HG03045 (cell line): ENCODE measurements at regions not wholly inside any gene's neighbourhood (a gene's known extent, or its start where the extent isn't known, plus 50 kb on each side); places are given as distances from the start of the nearest gene placed in this dataset.

Experiments
- ATAC-seq: cut with Tn5 transposase; IDR thresholded peaks from one replicate; pipeline ENCODE4 v1.9.1; 2021; ENCODE audit warnings: mild to moderate bottlenecking, moderate library complexity; ENCODE audit not compliant: unreplicated experiment

DNA sequence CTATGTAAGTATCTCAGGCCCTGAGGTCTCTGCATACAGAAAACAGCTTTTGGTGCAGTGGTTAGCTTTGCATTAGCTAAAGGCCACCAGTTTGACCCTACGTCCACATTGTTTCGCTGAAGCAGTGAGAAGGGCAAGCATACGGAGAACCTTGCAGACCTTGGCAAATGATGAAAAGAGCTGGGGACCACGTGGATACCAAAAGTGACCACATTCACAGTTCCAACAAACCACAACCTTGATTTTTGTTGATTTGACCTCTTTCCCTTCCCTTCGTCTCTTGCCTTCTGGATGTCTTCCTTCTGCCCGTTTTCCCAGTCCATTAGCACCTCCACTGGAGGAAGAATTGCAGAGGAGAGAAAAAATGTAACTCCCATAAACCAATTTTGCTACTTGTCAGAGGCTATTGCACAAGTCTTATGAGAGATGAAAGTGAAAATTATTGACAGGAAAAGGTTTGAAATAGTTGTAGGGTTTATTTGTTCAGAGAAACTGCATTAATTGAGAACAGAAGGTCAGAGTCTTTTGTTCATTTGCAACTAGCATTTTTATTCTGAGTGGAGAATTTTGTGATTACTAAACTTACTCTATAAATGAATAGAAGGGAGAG lies 293.9 kb upstream of the HTR2A start:
- ATAC-seq = no peak

DNA sequence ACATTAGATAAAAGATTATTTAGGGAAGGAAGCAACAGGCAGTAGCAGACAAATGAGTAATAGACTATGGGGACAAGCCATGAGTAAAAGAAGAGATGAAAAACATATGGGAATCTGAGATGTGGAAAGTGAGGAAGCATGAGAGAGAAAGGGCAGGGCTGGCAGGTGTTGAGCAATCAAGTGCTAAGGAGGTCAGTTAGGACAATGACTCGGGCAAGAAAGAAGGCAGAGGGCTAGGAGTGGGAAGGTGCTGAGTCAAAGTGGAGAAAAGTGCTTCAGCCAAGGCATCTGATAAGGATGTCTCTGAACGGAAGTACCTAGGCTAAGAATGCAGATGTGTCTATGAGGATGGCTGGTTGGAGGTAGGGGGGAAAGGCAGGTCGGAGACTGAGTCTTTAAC lies 291.9 kb upstream of the HTR2A start:
- no peak for ATAC-seq

- no peak for ATAC-seq
Measured at GRCh38 chr13:47186471-47186870, 289.6 kb upstream of the HTR2A start.

DNA sequence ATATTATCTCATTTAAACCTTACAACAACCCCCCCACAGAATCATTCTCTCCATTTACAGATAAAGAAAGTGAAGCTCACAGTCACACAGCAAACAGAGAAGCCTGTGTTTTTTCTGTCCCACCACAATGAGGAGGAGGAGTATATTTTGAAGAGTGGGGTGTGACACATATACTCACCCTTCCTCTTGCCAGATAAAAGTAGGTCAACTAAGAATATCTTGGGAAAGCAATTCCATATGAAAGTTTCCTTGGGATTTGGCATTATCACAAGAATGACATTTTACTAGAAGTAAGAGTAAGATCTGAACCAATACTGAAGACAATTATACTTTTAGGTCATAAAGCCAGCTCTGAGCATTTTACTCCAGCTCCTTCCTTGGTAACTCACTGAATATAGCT lies 287.5 kb upstream of the HTR2A start:
- ATAC-seq = no peak

DNA sequence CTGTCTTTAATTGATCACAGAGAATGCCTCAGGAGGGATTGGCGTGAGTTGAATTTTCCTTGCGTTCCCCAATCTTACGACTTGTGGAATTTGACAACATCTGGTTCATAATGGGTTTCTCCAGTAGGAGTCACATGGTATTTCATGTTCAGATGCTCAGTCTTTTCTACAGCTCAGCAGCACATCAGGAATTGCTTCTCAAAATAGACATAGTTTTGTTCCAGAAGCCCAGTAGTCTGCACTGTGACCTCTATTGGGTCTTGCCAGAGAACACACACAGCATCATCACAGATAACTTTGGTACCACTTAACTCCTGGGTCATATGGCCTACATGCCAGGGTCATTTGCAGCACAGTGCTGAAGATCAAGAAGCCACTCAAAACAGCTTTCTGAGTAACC lies 282.5 kb upstream of the HTR2A start:
- no peak for ATAC-seq

DNA sequence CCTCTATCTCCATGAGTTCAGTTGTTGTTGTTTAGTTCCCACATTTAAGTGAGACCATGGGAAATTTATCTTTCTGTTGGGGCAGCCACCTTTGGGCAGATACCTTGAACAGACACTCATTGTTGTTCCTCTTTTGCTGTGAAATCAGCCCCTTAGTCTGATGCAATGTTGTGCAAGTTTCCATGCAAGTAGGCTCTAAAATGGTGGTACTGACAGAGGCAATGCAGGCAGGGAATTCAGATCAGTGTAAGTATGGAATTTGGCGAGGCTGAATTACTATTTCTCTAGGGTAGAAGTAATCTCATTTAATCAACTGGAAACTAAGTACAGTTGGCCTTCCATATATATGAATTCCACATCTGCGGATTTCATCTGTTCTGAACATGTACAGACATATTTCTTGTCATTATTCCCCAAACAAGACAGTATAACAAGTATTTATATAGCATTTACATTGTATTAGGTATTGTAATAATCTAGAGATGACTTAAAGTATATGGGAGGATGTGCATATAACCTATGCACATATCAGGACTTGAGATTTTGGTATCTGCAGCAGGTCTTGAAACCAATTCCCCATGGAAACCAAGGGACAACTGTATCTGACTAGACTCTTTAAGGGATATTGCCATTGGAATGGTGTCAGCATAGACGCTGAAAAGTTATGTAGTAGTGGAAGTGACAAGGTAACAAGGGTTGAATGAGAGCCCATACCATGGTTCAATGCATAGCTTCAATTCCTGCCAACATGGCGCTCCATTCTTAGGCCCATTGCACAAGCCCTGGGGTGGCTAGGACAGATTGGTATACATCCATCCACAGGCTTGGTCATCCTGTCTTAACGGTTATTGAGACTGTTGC lies 281.5 kb upstream of the HTR2A start:
- ATAC-seq = no peak

DNA sequence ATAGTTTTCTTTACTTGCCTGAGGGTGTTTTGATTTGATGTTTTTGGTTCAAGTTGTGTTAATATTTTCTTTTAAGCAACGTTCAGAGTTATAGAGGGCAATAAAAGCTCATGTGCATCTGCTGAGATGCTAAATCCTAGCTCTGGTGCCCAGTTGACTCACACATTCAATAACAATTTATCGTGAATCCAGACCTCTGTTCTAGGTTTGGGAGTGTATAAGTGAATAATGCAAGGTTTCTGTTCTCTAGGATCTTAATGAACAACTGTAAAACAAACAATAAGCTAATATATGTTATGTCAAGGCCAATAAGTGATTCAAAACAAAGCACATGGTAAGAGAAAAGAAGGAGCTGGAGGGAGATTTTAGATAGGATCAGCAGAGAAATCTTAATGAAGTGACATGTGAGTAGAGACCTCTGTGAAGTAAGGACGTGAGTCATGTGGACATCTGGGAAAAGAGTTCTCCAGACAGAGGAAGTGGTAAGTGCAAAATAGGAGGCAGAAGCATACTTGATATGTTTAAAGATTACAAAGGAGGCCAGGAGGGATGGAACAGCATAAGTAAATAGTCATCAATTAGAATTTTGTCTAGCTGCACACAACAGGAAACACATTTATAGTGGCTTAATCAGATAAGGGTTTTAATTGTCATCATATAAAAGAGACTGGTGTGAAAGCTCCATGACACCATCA lies 278.5 kb upstream of the HTR2A start:
- no peak for ATAC-seq

DNA sequence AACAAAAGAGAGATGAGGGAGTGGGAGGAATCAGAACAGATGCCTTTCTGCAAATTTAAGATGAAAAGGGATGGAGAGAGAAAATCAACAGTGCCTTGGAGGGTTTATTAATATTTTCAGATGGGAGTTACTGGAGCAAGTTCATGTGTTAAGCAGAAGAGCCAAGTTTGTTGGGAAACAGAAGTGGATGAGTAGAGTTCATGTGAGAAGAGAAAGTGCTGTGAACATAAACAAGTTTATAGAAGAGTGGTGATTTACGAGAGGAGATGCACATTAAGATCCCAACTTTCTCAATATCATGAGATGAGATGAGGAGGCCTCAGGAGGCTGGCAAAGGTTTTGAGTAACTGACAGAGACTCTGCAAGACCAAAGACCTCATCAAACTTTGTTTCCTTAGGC lies 274.1 kb upstream of the HTR2A start:
- ATAC-seq = no peak

- ATAC-seq = no peak
Measured at GRCh38 chr13:47168618-47169017, 271.8 kb upstream of the HTR2A start.

DNA sequence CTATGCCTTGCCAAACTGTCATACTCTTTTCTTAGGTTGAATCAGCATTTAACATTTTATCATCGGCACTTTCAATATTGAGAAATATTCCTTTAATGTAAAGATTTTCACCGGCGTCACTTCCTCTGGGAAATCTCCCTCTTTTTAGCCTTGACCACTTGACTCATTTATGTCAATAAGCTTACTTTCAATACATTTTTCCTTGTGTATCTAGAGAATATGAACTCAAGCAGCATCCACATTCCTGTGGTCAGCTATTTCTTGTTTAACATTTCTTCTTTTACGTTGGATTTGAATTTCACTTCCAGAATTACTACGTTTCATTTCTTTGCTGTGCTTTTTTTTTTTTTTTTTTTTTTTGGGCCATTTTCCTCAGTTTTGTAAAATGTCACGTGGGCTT lies 271.2 kb upstream of the HTR2A start:
- ATAC-seq = no peak

- ATAC-seq = no peak
Measured at GRCh38 chr13:47166336-47166735, 269.5 kb upstream of the HTR2A start.

DNA sequence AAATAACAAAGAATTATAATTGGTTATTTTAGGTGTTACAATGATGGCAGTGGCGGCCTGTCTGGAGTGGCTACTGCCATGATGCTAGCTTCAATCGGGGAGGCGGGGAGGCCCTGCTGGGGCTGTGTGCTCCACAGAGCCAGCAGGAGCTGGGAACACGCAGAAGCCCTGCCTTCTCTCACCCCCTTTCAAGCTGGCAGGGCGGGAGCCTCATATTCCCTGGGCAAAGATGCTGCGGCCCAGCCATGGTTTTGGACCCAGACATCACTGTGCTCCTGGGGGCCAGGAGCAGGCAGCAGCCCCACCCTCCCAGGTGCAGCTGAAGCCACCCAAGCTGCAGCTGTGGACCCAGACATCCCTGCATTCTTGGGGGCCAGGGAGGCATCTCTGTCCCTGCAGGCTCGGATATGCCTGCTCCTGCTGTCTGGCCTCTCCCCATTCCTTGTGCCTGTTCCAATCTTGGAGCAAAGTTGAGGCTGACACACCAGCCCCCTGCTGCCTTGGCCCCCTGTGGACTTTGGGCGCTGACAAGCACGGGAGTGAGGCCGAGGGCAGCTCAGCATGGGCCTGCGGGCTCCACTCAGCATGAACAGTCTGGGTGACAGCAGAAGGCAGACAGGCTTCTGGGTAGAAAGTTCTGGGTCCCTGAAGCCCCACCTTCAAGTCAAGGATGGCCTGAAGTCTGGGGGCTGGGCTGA lies 263.1 kb upstream of the HTR2A start:
- no peak for ATAC-seq

DNA sequence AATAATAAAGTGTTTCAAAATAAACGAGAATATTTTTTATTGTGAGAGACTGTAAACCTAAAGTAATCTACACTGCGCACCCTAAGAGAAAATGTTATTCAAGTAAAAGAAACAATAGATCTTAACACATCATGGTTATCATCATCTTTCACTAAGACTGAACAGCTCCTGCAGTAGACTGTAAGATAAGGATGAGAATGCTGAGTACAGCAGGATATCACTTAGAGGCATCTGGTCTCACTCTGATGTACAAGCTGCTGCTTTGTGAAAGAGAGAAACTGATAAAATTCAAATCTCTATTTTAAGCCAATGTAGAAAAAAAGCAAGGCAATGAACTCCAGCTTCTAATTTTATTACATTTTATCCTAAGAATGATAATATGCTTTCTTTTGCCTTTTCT lies 261.7 kb upstream of the HTR2A start:
- no peak for ATAC-seq

DNA sequence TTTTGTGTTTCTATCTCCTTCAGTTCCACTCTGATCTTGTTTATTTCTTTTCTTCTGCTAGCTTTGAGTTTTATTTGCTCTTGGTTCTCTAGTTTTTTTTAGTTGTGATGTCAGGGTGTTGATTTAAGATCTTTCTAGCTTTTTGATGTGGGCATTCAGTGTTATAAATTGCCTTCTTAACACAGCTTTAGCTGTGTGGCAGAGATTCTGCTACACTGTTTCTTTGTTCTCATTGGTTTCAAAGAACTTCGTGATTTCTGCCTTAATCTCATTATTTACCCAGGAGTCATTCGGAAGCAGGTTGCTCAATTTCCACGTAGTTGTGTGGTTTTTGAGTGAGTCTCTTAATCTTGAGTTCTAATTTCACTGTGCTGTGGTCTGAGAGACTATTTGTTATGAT lies 251.7 kb upstream of the HTR2A start:
- no peak for ATAC-seq

DNA sequence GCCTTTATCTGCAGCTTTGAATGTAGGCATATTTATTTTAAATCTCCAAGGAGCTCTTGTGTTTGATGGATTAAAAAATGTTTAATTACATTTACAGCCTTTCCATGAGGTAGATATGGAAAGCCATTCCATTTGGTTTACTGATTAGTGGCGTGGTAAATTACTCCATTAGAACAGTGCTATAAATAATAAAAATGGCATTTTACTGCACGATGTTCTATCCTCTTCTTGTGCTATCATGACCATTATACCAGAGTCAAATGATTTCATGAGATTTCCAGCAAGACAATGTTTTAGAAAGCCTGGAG lies 250.9 kb upstream of the HTR2A start:
- ATAC-seq = no peak

GRCh38 chr13:47146991-47147811 lies 250.3 kb upstream of the HTR2A start:
- ATAC-seq = peak; percentile 96

GRCh38 chr13:47146136-47146535 lies 249.3 kb upstream of the HTR2A start:
- no peak for ATAC-seq

DNA sequence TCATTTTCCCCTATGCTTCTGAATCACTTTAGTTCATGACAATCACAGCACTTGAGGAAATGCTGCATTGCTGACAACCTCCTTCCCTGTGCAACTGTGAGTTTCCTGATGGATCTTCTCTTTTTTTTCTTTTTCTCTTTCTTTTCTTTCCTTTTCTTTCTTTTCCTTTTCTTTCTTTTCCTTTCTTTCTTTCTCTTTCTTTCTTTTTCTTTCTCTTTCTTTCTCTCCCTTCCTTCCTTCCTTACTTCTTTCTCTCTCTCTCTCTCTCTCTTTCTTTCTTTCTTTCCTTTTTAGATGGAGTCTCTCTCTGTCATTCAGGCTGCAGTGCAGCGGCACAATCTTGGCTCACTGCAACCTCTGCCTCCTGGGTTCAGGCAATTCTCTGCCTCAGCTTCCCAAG lies 247.9 kb upstream of the HTR2A start:
- ATAC-seq = no peak

DNA sequence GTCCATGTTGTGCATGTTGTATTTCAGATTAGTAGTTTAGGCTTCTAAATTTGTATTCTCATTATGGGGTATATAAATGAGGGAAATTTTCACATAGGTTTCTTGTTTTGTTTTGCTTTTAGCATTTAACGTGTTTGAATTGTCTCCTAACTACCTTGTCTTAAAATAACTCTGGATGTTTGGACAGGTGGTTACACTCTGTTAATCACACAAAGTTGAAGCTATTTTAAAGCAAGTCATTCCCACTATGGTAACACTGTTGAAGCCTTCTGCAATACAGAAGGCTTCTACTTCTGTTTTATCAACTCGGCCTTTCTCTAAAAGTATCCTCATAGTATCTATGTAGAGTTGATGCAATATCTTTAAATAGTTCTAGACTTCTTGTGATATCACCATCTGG lies 245.3 kb upstream of the HTR2A start:
- ATAC-seq = no peak

DNA sequence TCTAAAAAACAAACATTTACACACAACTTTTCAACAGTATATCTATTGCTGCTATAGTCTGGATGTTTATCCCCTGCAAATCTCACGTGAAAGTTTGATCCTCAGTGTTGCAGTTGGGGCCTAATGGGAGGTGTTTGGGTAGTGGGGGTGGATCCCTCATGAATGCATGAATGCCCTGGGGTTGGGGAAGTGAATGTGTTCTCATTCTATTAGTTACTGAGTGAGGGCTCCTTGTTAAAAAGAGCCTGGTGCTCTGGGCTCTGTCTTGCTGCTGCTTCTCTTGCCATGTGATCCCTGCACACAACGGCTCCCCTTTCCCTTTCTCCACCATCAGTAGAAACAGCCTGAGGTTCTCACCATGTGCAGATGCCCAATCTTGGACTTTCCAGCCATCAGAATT lies 242.7 kb upstream of the HTR2A start:
- ATAC-seq = no peak

DNA sequence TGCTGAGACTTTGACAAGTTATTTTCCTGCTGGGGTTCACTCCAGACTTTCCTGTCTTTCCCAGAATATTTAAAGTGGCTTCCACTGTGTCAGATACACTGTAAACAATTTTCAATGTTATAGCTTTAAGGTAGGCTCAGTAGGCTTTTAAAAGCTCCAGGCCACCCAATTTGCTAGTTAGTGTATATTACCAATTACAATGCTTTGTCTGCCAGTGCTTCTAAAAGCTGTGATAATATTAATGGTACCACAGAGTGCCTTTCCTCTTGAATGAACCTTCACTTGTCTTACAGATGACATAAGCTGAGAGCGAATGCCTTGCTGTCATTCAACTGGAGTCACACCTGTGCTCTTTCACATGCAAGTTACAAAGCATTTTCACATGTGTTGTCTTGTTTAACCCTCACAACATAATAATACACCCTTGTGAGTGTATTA lies 239.7 kb upstream of the HTR2A start:
- ATAC-seq = no peak
